ENCODE measurements at regions not wholly inside any gene's neighbourhood (a gene's known extent, or its start where the extent isn't known, plus 50 kb on each side); places are given as distances from the start of the nearest gene placed in this dataset.

DNA sequence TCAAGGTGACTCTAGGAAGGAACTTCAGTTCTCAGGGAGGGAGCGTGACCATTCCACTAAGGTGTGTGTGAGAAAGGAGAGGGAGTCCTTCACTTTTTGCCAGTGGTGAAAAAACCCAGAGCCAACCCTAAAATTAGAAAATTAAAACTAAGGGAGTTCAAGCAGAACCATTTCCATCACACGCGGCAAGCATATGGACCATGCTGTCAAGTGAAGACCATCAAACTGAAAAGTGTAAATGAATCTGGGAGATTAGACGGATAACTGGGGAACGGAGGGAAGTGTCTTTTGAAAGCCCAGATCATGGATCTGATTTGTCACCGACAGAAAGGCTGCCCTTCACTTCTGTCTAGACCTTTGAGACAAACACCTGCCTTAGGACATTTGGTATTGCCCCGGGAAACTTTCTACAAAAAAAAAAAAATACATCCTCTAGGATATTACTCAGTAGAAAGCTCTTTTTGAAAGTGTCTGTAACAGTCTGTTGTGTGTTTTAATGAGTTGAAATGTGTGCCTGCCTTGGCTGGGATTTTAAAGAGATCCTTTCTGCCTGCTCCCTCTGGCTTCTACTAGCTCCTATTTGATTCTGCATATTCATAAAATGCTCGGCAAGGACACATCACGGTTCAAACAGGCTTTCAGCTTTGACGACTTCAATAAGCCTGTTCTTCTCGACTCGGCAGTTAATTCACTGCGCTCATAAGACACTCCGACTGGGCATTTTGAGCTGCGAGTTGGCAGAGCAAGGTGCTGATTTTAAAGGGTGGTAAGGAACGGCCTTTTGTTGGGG, 81.4 kb upstream of the ERCC4 start:
- TF ChIP-seq POLR2AphosphoS5 (IDR thresholded peaks at IDR 0.05; ENCODE audit: low read depth, low read length) (no peak), TAF1 (IDR thresholded peaks at IDR 0.05; ENCODE audit: borderline replicate concordance, low read depth, low read length) (no peak), POLR2A (IDR thresholded peaks at IDR 0.05; ENCODE audit: low read depth, low read length) (no peak)
